ENCODE measurements at regions not wholly inside any gene's neighbourhood (a gene's known extent, or its start where the extent isn't known, plus 50 kb on each side); places are given as distances from the start of the nearest gene placed in this dataset.
"Not testable (repeated sequence)": the region's sequence is repeated elsewhere in the genome, so short reads cannot be mapped to it uniquely, and the experiment has no call there.

DNA sequence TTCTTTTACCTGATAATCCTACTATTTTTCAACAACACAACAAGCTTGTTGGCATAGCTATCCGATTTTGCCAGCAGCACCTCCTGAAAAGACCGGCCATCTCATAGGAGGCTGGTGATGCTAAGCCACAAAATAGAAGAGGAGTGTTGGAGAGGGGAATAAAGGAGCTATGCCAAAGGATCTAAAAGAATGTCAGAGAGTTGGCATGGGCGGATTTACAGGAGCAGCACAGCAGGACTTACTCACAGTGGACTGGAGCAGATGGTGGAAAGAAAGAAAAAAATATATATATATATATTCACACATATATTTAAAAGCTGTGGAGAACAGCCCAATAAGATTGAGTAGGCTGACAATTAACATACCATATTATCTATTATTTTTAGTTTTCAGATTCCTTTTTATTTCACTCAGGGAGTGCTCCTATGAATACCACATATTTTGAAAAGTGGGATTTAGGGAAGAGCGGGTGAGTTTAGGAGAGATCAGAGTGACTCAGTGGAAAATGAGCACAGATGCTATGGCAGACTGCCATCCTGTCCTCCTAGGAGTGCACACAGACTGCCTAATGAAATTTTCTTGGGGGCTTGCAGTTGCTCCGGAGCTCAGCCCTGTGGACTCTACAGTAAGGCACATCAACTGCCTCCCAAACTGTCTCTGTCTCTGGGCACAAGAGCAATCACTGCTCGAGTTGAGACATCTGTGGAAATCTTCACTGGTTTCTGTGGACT, 394.4 kb upstream of the CHRM3 start:
- no peak for DNase-seq

- no peak for DNase-seq
Measured at GRCh38 chr1:238985312-238985711, 401.1 kb upstream of the CHRM3 start.

GRCh38 chr1:238982736-238983135, 403.6 kb upstream of the CHRM3 start:
- DNase-seq, result no peak

DNA sequence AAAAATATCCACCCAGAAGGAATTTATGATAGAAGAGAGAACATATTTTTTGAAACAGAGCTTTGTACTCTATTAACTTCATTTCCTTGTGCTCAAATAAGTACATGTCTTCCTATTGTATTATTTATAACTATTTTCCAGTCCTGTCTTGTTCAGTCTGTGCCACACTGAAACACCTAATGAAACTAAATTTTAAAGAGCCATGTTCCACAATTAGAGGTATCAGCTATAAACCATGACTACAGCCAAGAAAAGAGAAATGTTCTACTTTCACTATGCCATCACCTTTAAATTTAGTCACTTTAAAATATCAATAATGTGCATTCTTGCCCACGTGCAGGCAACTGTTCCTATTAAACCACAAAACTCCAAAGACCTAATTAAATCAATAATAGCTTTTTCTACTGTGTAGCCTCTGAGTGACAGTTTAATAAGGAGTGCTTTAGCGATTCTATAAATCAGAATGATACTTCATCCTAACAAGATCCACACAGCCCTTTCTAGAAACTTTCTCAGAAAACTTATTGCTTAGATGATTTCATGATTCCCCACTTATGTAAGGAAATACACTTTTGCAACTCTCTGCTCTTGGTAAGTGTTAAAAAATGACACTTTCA, 404.9 kb upstream of the CHRM3 start:
- no peak for DNase-seq

GRCh38 chr1:238980053-238980452, 406.3 kb upstream of the CHRM3 start:
- no peak for DNase-seq

DNA sequence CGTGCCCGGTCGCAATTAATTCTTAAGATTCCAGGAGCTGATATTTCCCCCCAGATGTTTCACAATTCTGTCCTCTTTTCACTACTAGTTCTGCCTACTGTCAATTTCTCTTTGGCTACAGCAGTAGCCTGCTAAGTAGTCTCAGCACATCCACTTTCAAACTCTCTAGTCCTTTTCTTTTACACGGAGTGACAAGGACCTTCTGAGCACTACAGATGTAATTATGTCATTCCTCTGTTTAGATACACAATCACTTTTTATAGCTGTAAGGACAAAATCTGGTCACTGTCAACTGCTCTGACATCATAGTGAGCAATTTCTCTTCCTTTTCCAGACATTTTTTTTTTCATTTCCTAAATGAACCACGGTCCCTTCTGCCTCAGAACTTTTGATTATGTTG, 421.7 kb upstream of the CHRM3 start:
- no peak for DNase-seq

GRCh38 chr1:238962941-238963340, 423.4 kb upstream of the CHRM3 start:
- DNase-seq, result no peak

- DNase-seq, result no peak
Measured at GRCh38 chr1:238961790-238962189, 424.6 kb upstream of the CHRM3 start.

- DNase-seq, result no peak
Measured at GRCh38 chr1:238960071-238960470, 426.3 kb upstream of the CHRM3 start.

DNA sequence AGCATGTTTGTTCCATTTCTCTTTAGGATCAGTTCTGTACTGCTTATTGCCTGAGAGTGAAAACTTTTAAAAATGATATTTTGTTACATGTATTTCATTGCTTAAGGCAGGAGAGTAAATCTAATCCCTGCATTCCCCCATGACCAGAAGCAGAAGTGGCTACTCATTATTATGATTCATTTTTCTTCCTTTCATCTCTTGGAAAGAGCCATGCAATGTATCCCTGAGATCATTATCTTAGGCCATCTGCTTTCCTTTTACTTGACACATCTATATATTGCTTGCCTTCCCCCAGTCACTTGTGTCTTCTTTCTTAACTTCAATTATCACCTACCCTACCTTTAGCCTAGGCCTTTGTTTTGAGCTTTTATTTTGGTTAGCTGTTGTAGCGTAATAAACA, 430.4 kb upstream of the CHRM3 start:
- no peak for DNase-seq

DNA sequence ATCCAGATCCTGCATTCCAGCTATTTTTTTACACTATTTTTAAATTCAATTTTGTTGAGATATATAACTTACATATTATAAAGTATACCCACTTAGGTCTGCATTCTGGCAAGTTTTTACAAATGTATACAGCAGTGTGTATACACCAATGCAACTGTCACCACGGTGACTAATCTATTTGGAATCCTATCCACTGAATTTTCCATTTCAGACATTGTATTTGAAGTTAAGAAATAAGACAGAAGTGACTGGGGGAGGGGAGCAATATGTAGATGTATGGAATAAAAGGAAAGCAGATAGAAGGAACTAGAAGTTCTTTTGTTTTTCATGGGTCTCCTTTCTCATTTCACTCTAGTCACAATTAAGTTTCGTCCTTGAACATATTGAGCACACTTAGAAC, 431.5 kb upstream of the CHRM3 start:
- no peak for DNase-seq

DNA sequence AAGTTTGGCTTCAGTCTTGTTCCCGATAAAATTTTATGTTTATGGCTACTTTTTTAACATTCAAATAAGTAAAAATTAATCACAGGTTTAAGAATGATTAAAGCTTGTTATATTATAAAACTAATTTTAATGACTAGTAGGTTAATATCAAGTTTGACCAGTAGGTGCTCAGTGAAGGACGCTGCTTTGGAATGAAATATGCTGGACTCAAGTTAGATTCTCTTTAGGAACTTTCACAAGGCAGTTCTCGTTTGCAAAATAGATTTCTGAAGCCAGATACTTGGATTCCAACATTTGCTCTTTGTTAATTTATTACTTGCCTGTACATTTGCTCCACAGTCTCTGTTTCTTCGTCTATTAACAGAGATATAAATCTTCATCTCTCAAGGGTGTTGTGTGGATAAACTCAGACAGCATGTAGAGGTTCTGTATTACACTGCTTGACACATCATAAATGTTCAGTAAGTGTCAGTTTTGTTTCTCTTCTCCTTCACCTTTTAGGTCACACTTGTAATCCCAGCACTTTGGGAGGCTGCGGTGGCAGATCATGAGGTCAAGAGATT, 432.8 kb upstream of the CHRM3 start:
- no peak for DNase-seq

GRCh38 chr1:238951809-238952208, 434.6 kb upstream of the CHRM3 start:
- no peak for DNase-seq

DNA sequence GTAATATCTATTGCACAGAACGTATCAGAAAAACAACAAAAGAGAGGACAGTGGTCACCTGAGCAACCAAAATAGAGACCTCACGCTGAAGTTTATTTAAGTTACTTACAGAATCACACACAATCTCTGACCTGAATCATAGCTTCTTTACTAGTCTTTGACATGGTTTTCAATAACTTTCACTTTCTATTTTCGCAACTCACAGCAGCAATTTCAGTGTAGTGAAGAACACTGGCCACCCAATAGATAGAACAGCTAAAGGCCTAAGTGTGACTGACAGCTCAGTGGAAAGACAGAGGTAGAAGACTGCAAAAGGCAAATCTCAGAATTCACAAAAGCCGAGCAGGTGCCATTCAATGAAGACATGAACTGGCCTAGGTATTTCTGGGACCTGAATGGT, 435.6 kb upstream of the CHRM3 start:
- no peak for DNase-seq

DNA sequence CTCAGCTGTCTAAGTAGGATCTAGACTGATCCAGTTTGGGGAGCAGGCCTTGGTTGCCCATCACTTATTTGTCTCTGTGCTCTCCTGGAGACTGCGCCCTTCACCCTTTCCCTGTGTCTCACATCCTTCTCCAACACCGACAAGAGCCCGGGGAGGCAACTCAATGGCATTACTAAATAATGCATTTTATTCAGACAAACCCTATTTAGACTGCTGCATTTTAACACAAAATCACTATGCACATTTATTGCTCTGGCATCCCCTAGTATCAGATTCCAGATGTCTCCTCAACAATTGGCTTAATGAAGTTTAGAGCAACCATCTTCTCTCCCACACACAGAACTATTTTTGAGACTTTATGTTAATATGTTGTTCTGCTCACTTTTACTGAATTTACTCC, 436.4 kb upstream of the CHRM3 start:
- no peak for DNase-seq

DNA sequence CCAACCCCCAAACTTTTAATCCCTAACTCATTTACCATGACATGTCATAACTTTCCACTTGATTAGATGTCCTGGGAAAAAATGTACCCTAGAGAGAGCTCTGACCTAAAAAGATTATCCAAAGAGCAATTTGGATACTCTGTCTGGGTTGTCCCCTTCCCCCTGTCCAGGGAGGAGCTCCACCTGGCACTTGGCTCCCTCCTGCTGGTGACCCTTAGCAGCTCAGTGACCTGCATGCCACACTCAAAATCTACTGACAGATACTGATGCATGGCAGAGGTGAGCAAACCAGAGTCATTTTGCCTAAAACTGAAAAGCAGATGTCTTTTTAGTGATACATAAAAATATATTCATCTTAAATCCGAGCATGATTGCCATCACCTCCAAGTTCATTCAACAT, 442.3 kb upstream of the CHRM3 start:
- no peak for DNase-seq

- DNase-seq, result no peak
Measured at GRCh38 chr1:238927899-238928298, 458.5 kb upstream of the CHRM3 start.

DNA sequence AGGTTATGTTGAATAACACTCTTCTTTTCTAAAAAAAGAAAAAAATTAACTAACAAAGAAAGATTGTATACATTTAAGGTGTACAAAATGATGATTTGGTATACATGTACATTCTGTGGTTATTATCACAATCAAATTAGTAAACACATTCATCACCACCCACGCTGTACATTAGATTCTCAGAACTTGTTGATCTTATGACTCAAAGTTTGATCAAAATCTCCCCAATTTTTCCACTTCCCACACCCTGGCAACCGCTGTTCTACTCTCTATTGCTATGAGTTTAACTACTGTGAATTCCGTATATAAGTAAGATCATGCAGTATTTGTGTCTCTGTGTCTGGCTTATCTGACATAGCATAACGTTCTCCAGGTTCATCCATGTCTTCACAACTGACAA, 469.5 kb upstream of the CHRM3 start:
- DNase-seq, result no peak

DNA sequence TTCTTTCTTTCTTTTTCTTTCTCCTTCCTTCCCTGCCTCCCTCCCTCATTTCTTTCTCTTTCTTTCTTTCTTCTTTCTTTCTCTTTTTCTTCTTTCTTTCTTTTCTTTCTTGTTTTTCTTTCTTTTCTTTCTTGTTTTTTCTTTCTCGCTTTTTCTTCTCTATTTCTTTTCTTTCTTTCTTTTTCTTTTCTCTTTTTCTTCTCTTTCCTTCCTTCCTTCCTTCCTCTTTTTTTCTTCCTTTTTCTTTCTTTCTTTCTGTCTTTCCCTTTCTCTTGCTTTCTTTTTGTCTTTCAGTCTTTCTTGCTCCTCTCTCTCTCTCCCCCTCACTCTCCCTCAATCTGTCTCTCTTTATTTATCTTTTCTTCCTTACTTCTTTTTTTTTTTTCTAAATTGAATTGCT, 472.0 kb upstream of the CHRM3 start:
- no peak for DNase-seq

- no peak for DNase-seq
Measured at GRCh38 chr1:238913210-238913609, 473.2 kb upstream of the CHRM3 start.

GRCh38 chr1:238912148-238912547, 474.2 kb upstream of the CHRM3 start:
- no peak for DNase-seq

DNA sequence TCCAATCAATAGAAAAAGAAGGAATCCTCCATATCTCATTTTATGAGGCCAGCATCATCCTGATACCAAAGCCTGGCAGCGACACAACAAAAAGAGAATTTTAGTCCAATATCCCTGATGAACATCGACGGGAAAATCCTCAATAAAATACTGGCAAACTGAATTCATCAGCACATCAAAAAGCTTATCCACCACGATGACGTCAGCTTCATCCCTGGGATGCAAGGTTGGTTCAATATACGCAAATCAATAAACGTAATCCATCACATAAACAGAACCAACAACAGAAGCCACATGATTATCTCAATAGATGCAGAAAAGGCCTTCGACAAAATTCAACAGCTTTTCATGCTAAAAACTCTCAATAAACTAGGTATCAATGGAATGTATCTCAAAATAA, 483.6 kb upstream of the CHRM3 start:
- DNase-seq, result not testable (repeated sequence)

GRCh38 chr1:238900334-238900865, 486.0 kb upstream of the CHRM3 start:
- no peak for DNase-seq

GRCh38 chr1:238898856-238899255, 487.5 kb upstream of the CHRM3 start:
- no peak for DNase-seq

Measured in HCEC 1CT (cell line).